ENCODE measurements at regions not wholly inside any gene's neighbourhood (a gene's known extent, or its start where the extent isn't known, plus 50 kb on each side); places are given as distances from the start of the nearest gene placed in this dataset.

DNA sequence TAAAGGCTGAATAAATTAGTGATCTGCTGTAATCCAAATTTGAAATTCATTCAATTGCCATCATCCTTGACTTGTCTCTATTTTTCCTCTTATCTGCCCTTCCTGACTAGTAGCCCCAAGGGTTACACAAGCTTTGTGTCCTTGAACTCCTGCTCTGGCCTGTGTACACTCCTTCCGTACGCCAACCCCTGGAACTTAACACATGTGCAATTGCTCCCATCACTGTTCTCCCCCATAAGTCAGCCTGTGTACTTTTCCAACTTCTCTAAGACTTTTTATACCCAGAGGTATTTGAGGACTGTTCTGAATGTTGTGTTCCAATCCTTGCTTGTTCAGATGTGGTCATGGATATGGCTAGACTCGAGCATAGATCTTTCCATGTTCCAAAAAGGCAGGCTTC is 171.1 kb upstream of the G2E3 start:
- Mint-ChIP-seq H3K4me3 (no peak overlapping the region), H3K4me1 (peaks cover 13 to 16% of the 10 kb centered on the region in 2 experiments), H3K27me3 (ENCODE audit: low read depth) (no peaks in the 10 kb centered on the region), H3K36me3 (ENCODE audit: insufficient read depth in 1 of 3, low read depth in 3 of 3) (no peaks in the 10 kb centered on the region), H3K27ac (no peak overlapping the region), H3K9me3 (no peaks in the 10 kb centered on the region; a peak in 1 of 5 replicates)
- H2AFZ ChIP-seq (ENCODE audit: low read length): no peak overlapping the region
- no peak overlapping the region for H4K91ac ChIP-seq (ENCODE audit: insufficient read length, low read depth, low read length)
- H4K8ac ChIP-seq (replicated peaks; ENCODE audit: insufficient read length, low read depth, low read length): no peak overlapping the region
- H2BK12ac ChIP-seq (ENCODE audit: insufficient read length, low read depth, low read length): no peak overlapping the region
- H4K20me1 ChIP-seq (ENCODE audit: control insufficient read depth, insufficient read depth, insufficient read length): no peaks in the 10 kb centered on the region
- whole genome bisulfite sequencing (ENCODE audit: extremely low coverage, insufficient read length, low lambda C conversion rate): no CpG with 5 or more reads among the region's 3 CpGs
- H3K27ac ChIP-seq (ENCODE audit: insufficient read length, low read depth, low read length): no peak overlapping the region
- no peak overlapping the region for H3K23ac ChIP-seq (ENCODE audit: insufficient read length, low read depth, low read length)
- H3K27me3 ChIP-seq (ENCODE audit: insufficient read depth, low read length): no peaks in the 10 kb centered on the region
- H3K4me1 ChIP-seq (ENCODE audit: insufficient read depth, low read length): no peaks in the 10 kb centered on the region
- no peaks in the 10 kb centered on the region for H3K79me1 ChIP-seq (ENCODE audit: insufficient read depth, low read depth, low read length, poor library complexity, severe bottlenecking)
- H2BK120ac ChIP-seq (ENCODE audit: low read depth, low read length, poor library complexity, severe bottlenecking): no peak overlapping the region
- no peak overlapping the region for H2AK5ac ChIP-seq (ENCODE audit: insufficient read length, low read length)
- no peak overlapping the region for H3K18ac ChIP-seq (ENCODE audit: insufficient read length, low read depth, low read length)
- no peak overlapping the region for H3K9ac ChIP-seq (ENCODE audit: extremely low read depth, insufficient read length, low read length)
- no peaks in the 10 kb centered on the region for H3K23me2 ChIP-seq (ENCODE audit: insufficient read length, low read depth, low read length, poor library complexity, severe bottlenecking)
- H3T11ph ChIP-seq (ENCODE audit: low read length): no peak overlapping the region
- no peak overlapping the region for H3K14ac ChIP-seq (ENCODE audit: insufficient read depth, low read length)
- no peak overlapping the region for H2BK5ac ChIP-seq (ENCODE audit: insufficient read length, low read length)
- no peak for DNase-seq
- H3K4ac ChIP-seq (ENCODE audit: low read depth, low read length): no peak overlapping the region
- no peak for TF ChIP-seq CTCF (conservative IDR thresholded peaks at IDR 0.05)
- H2BK20ac ChIP-seq (ENCODE audit: low read depth, low read length, poor library complexity, severe bottlenecking): no peak overlapping the region
- H2BK15ac ChIP-seq (ENCODE audit: low read depth, low read length): no peak overlapping the region
- no peaks in the 10 kb centered on the region for H3K9me3 ChIP-seq (ENCODE audit: control insufficient read depth, low read depth, low read length)
- H3K56ac ChIP-seq (ENCODE audit: insufficient read length, low read depth, low read length): no peak overlapping the region
- no peak overlapping the region for H3K4me2 ChIP-seq (ENCODE audit: insufficient read depth, insufficient read length, low read length)
- no peaks in the 10 kb centered on the region for H3K79me2 ChIP-seq (ENCODE audit: insufficient read depth, low read length)
- H4K5ac ChIP-seq (ENCODE audit: insufficient read length, low read depth, low read length): no peak overlapping the region

Measured in H9 (cell line).